Activated CD4-positive, alpha-beta T cell treated with anti-CD3 and anti-CD28 coated beads, Interleukin-2, Interleukin-6, amounts not matched to agents 100 ng/mL and 50 ng/mL, durations not matched to agents 16 hours and 8 hours (primary cell): ENCODE measurements at regions not wholly inside any gene's neighbourhood (a gene's known extent, or its start where the extent isn't known, plus 50 kb on each side); places are given as distances from the start of the nearest gene placed in this dataset.
"Not testable (repeated sequence)": the region's sequence is repeated elsewhere in the genome, so short reads cannot be mapped to it uniquely, and the experiment has no call there.

Experiments used
- DNase-seq: peaks from one replicate; pipeline ENCODE4 v3.0.0-alpha.2; 2020

- DNase-seq = no peak
Measured at GRCh38 chr3:163601426-163601825, 1476.9 kb downstream of the SI start.

GRCh38 chr3:163587342-163587741, 1491.0 kb downstream of the SI start:
- no peak for DNase-seq

- DNase-seq = no peak
Measured at GRCh38 chr3:163582967-163583366, 1495.3 kb downstream of the SI start.

- no peak for DNase-seq
Measured at GRCh38 chr3:163577271-163577670, 1501.0 kb downstream of the SI start.

- no peak for DNase-seq
Measured at GRCh38 chr3:163576314-163576713, 1502.0 kb downstream of the SI start.

- no peak for DNase-seq
Measured at GRCh38 chr3:163573324-163573723, 1505.0 kb downstream of the SI start.

GRCh38 chr3:163572856-163573255, 1505.4 kb downstream of the SI start:
- DNase-seq = no peak

GRCh38 chr3:163563485-163563884, 1514.8 kb downstream of the SI start:
- no peak for DNase-seq

GRCh38 chr3:163562625-163563024, 1515.7 kb downstream of the SI start:
- DNase-seq = no peak

- DNase-seq = no peak
Measured at GRCh38 chr3:163561151-163561550, 1517.1 kb downstream of the SI start.

GRCh38 chr3:163560459-163560858, 1517.8 kb downstream of the SI start:
- no peak for DNase-seq

GRCh38 chr3:163556813-163557523, 1521.3 kb downstream of the SI start:
- DNase-seq = no peak

- no peak for DNase-seq
Measured at GRCh38 chr3:163555918-163556317, 1522.4 kb downstream of the SI start.

GRCh38 chr3:163552659-163552966, 1525.7 kb downstream of the SI start:
- DNase-seq = no peak

GRCh38 chr3:163551915-163552658, 1526.2 kb downstream of the SI start:
- not testable (repeated sequence) for DNase-seq

- no peak for DNase-seq
Measured at GRCh38 chr3:163548015-163548414, 1530.3 kb downstream of the SI start.

- no peak for DNase-seq
Measured at GRCh38 chr3:163547014-163547685, 1531.1 kb downstream of the SI start.

- no peak for DNase-seq
Measured at GRCh38 chr3:163543662-163544061, 1534.6 kb downstream of the SI start.

GRCh38 chr3:163541629-163542028, 1536.7 kb downstream of the SI start:
- no peak for DNase-seq

GRCh38 chr3:163538387-163538786, 1539.9 kb downstream of the SI start:
- DNase-seq = no peak

GRCh38 chr3:163533381-163533780, 1544.9 kb downstream of the SI start:
- DNase-seq = no peak

GRCh38 chr3:163523375-163523774, 1554.9 kb downstream of the SI start:
- no peak for DNase-seq

- no peak for DNase-seq
Measured at GRCh38 chr3:163521261-163521660, 1557.0 kb downstream of the SI start.

GRCh38 chr3:163518065-163518464, 1560.2 kb downstream of the SI start:
- DNase-seq = no peak
